OCI-LY1 (cell line): ENCODE measurements at regions not wholly inside any gene's neighbourhood (a gene's known extent, or its start where the extent isn't known, plus 50 kb on each side); places are given as distances from the start of the nearest gene placed in this dataset.

ENCODE experiments used
- CTCF ChIP-seq: fragments of 200-600 bp; sonication (generic), shearing (Covaris generic); IDR thresholded peaks from 2 replicates; pipeline ENCODE4 v1.5.1; 2017; ENCODE audit warnings: mild to moderate bottlenecking, antibody characterized with exemption, low read length, moderate library complexity, mixed read lengths
- EZH2 ChIP-seq: fragments of 200-600 bp; sonication (generic), shearing (Covaris generic); IDR thresholded peaks from 2 replicates; pipeline ENCODE4 v1.8.0; 2017; ENCODE audit warnings: borderline replicate concordance, mixed run types, mild to moderate bottlenecking, antibody characterized with exemption, low read length, moderate library complexity, mixed read lengths

GRCh38 chr6:14851281-14851680, 394.6 kb upstream of the JARID2 start:
- TF ChIP-seq CTCF, result no peak
- TF ChIP-seq EZH2, result no peak
